ENCODE measurements at regions not wholly inside any gene's neighbourhood (a gene's known extent, or its start where the extent isn't known, plus 50 kb on each side); places are given as distances from the start of the nearest gene placed in this dataset.

DNA sequence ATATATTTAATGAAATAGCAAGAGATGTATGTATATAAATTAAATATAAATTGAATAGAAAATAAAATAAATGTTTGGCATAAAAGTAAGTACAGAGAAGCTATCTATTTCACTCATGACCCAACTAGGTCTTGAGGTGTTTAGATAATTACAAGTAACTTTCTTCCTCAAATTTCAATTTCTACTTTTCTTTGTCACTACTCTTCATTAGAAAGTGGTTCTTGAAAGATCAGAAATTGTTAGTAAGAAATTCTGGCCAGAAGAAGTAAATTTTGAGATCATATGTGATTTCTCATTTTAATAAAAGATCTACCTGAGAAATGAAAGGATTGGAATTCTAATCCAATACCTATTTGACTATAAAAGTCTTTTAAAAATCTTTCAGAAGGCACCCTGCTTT lies 126.9 kb downstream of the BTC start:
- Mint-ChIP-seq H3K9me3 (no peaks in the 10 kb centered on the region), H3K27me3 (peaks cover 7% of the 10 kb centered on the region), H3K36me3 (no peaks in the 10 kb centered on the region), H3K4me1 (no peaks in the 10 kb centered on the region), H3K4me3 (no peak overlapping the region), H3K27ac (no peak overlapping the region)

DNA sequence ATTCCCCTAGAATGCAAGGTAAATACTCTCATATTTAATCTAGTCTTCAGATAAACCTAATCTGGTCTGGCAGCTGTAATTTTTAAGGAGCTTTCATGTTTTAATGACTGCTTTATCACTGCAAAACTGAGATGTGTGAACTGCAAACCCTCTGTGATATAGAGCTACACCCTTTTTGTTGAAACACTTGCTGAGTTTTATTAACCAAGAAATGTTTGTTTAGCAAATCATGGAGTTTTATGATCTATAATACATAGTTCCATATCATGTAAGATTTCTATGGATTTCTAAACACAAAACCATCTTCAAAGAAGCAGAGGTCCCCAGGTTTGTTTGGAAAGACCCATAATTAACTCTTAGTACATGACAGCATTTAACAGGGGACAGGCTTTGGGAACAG lies 126.4 kb downstream of the BTC start:
- H3K27me3 Mint-ChIP-seq: peaks cover 7% of the 10 kb centered on the region
- no peak overlapping the region for H3K4me3 Mint-ChIP-seq
- H3K9me3 Mint-ChIP-seq: no peaks in the 10 kb centered on the region
- H3K27ac Mint-ChIP-seq: no peak overlapping the region
- no peaks in the 10 kb centered on the region for H3K36me3 Mint-ChIP-seq
- H3K4me1 Mint-ChIP-seq: no peaks in the 10 kb centered on the region

DNA sequence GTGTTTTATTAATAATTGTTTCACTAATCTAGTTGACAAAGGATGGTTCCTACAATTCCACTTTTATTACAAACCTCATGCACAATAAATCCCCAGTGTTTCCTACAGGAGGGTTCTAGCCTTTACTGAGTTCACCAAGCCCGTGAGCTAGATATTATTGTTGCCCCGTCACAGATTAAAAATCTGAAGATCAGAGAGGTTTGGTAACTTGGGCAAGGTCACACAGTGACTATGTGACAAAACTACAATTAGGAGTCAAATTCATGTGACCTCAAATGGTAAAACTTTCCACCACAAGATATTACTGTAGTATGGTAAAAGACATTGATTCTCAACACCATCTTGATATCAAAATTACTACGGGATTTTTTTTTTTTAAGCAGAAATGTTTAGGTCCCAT lies 124.6 kb downstream of the BTC start:
- Mint-ChIP-seq H3K27me3 (peaks cover 4% of the 10 kb centered on the region), H3K27ac (no peak overlapping the region), H3K36me3 (no peaks in the 10 kb centered on the region), H3K4me3 (no peak overlapping the region), H3K9me3 (no peaks in the 10 kb centered on the region), H3K4me1 (no peaks in the 10 kb centered on the region)

DNA sequence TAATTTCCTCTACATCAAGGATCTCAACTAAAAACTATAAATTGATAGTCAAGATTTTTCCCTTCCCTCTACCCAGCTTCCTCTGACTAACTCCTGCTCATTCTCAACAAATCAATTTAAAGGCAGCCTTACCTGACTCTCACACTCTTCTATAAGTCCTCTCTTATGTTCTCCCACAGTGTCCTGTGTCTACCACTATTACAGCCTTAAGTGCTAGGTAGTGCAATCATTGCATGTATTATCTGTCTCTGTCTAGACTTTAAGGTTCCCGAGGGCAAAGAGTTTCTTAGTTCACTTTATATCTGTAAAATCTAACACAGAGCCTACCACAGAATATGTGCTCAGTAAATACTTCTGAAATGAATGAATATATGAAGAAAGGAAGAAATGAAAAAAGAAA lies 123.7 kb downstream of the BTC start:
- Mint-ChIP-seq H3K36me3 (no peaks in the 10 kb centered on the region), H3K4me3 (no peak overlapping the region), H3K9me3 (no peaks in the 10 kb centered on the region), H3K27ac (no peak overlapping the region), H3K27me3 (peaks cover 5% of the 10 kb centered on the region), H3K4me1 (peaks cover 2% of the 10 kb centered on the region)

DNA sequence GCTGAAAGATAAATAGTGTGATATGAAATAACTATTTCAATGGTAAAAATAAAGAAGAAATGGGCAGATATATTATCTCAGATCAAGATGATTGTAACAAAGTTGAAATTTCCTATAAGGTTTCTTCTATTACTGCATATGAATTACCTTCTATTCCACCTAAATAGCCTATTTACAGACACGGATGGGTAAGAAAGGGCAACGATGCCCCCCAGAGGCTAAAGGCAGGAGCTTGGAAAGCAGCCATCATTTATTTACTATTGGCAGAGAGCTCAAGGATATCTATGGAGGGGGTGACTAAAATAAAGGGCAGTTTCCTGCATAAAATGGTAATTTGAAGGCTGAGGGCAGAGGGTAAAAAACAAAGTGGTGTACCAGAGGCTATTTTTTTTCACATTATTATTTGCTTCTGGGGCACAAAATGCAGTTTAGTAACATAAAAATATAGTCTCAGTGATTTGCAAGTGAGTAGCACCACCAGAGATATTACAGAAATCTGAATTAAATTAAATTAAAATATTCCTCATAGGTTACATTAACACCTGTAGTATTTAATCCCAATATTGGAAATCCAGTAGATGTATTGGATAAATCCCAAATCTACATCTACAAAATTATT lies 123.1 kb downstream of the BTC start:
- H3K36me3 Mint-ChIP-seq: no peaks in the 10 kb centered on the region
- H3K27me3 Mint-ChIP-seq: peaks cover 6% of the 10 kb centered on the region
- H3K9me3 Mint-ChIP-seq: no peaks in the 10 kb centered on the region
- no peak overlapping the region for H3K27ac Mint-ChIP-seq
- no peak overlapping the region for H3K4me3 Mint-ChIP-seq
- H3K4me1 Mint-ChIP-seq: peaks cover 5% of the 10 kb centered on the region

DNA sequence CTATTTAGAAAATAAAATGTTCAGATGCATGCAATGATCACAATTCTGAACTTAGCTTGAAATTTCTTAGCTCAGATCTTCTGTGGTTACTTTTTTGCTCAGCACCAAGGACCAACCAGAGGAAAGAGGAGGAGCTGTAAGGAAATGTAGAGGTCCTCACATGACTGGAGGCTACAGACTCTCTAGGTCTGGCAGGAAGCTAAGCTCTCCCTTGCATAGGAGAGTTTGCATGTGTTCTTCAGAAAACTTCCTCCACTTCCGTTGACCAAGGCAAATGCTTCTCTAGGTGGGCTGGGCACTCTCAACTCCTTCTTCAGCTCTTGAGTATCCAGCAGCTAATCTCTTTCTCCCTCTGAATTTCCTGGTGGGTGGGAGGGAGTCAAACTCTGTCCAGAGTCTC lies 119.6 kb downstream of the BTC start:
- Mint-ChIP-seq H3K4me1 (peaks cover 5% of the 10 kb centered on the region), H3K36me3 (no peaks in the 10 kb centered on the region), H3K9me3 (no peaks in the 10 kb centered on the region), H3K27me3 (peaks cover 6% of the 10 kb centered on the region), H3K4me3 (no peak overlapping the region), H3K27ac (no peak overlapping the region)

DNA sequence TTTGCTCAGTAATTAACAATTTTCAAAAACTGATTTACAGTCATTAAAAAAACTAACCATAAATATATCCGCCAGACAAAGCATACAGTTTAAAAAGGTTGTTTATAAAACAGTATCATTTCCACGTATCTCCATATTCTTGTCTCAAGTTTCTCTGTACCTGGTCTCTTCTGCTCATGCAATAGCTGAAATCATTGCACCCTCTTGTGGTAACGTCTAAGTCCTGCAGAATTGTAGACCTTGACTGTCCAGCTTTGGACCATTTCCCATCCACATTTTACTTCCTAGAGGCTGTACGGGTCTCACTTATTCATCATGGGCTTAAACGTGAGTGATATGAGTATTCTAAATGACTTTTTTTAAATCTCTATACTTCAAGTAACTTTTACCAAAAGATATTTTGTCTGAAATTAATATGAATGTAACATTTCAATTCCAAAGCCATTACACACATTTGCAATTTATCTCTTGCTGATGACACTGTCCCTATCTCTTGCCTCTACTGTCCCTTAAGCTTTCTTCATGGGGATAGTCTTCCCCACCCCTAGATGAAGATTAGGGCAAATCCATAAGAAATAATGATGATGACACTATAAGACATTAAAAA lies 118.5 kb downstream of the BTC start:
- peaks cover 5% of the 10 kb centered on the region for H3K4me1 Mint-ChIP-seq
- peaks cover 7% of the 10 kb centered on the region for H3K27me3 Mint-ChIP-seq
- H3K36me3 Mint-ChIP-seq: no peaks in the 10 kb centered on the region
- no peaks in the 10 kb centered on the region for H3K9me3 Mint-ChIP-seq
- no peak overlapping the region for H3K4me3 Mint-ChIP-seq
- H3K27ac Mint-ChIP-seq: no peak overlapping the region

DNA sequence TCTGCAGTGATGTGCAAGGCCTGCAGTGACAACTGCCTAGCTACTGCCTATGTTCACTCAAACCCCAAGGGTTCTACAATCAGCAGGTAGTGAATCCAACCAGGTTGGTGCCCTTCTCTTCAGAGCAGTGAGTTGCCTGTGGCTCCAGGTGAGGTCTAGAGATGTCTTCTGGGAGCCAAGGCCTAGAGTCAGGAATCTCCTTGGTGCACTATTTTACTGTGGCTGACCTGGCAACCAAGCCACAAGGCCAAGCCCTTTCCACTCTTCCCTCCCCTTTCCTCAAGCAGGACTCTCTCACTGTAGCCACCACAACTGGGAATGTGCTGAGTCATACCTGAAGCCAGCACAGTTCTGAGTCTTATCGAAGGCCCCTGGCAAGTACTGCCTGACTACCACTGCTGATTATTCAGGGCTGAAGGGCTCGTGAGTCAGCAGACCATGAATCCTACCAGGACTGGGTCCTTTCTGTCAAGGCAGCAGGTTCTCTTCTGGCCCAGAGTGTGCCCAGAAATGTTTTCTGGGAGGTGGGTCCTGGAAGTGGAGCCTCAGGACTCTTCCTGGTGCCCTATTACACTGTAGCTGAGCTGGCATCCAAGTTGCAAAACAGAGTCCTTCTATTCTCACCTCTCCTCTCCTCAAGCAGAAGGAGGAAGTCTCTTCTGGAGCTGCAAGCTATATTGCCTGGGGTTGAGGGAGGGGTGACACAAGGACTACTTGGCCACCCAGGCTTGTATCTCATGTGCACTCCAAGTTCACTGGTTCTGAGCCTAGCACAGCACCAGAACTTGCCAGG lies 111.6 kb downstream of the BTC start:
- no peaks in the 10 kb centered on the region for H3K36me3 Mint-ChIP-seq
- no peaks in the 10 kb centered on the region for H3K4me1 Mint-ChIP-seq
- H3K9me3 Mint-ChIP-seq: no peaks in the 10 kb centered on the region
- no peak overlapping the region for H3K27ac Mint-ChIP-seq
- H3K27me3 Mint-ChIP-seq: peaks cover 15% of the 10 kb centered on the region
- no peak overlapping the region for H3K4me3 Mint-ChIP-seq

DNA sequence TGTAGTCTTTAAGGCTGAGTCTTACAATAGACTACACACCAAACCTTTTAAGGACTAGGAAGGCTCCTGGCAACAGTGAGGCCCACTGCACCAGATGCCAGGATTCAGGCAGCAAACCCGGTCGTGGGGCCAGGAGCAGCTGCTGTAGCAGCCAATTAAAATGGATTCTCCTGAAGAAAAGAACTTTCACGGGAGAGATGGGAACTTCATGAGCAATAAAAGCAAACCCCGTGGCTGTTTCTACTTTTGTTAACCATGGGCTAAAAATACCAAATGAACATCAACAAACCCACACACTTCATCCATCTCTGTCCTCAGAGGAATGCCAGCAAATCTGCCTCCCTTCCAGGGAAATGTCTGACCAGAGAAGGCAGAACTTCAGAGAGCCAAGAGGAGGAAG lies 101.4 kb downstream of the BTC start:
- H3K27ac Mint-ChIP-seq: no peak overlapping the region
- no peaks in the 10 kb centered on the region for H3K36me3 Mint-ChIP-seq
- H3K9me3 Mint-ChIP-seq: no peaks in the 10 kb centered on the region
- no peak overlapping the region for H3K4me3 Mint-ChIP-seq
- peaks cover 23% of the 10 kb centered on the region for H3K27me3 Mint-ChIP-seq
- H3K4me1 Mint-ChIP-seq: no peaks in the 10 kb centered on the region

Measured in activated naive CD4-positive, alpha-beta T cell treated with anti-CD3 and anti-CD28 coated beads, Interleukin-2, amount 50 U/mL, for 24 hours (primary cell).